ENCODE measurements at regions not wholly inside any gene's neighbourhood (a gene's known extent, or its start where the extent isn't known, plus 50 kb on each side); places are given as distances from the start of the nearest gene placed in this dataset.

- H3K4me3 Mint-ChIP-seq: no peak overlapping the region
- H3K27me3 Mint-ChIP-seq (ENCODE audit: low read depth): peaks cover 4% of the 10 kb centered on the region
- no peaks in the 10 kb centered on the region for H3K36me3 Mint-ChIP-seq (ENCODE audit: low read depth)
- TF ChIP-seq, protein P1, sequence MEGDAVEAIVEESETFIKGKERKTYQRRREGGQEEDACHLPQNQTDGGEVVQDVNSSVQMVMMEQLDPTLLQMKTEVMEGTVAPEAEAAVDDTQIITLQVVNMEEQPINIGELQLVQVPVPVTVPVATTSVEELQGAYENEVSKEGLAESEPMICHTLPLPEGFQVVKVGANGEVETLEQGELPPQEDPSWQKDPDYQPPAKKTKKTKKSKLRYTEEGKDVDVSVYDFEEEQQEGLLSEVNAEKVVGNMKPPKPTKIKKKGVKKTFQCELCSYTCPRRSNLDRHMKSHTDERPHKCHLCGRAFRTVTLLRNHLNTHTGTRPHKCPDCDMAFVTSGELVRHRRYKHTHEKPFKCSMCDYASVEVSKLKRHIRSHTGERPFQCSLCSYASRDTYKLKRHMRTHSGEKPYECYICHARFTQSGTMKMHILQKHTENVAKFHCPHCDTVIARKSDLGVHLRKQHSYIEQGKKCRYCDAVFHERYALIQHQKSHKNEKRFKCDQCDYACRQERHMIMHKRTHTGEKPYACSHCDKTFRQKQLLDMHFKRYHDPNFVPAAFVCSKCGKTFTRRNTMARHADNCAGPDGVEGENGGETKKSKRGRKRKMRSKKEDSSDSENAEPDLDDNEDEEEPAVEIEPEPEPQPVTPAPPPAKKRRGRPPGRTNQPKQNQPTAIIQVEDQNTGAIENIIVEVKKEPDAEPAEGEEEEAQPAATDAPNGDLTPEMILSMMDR (IDR thresholded peaks at IDR 0.05; ENCODE audit: unreplicated experiment in 3 of 3): no peak
- H3K9me3 Mint-ChIP-seq: no peaks in the 10 kb centered on the region
- no peak overlapping the region for H3K27ac Mint-ChIP-seq
- H3K4me1 Mint-ChIP-seq: peaks cover 7% of the 10 kb centered on the region
Observed at GRCh38 chr3:187827723-187828122, 82.5 kb upstream of the BCL6 start.

- Mint-ChIP-seq H3K9me3 (no peaks in the 10 kb centered on the region), H3K4me1 (peaks cover 7% of the 10 kb centered on the region), H3K4me3 (no peak overlapping the region), H3K27me3 (ENCODE audit: low read depth) (peaks cover 4% of the 10 kb centered on the region), H3K36me3 (ENCODE audit: low read depth) (no peaks in the 10 kb centered on the region), H3K27ac (no peak overlapping the region)
- TF ChIP-seq, protein P1 (IDR thresholded peaks at IDR 0.05; ENCODE audit: unreplicated experiment in 3 of 3): no peak
Observed at GRCh38 chr3:187828579-187829452, 83.5 kb upstream of the BCL6 start.

- no peak overlapping the region for H3K4me3 Mint-ChIP-seq
- TF ChIP-seq, protein P1 (IDR thresholded peaks at IDR 0.05; ENCODE audit: unreplicated experiment in 3 of 3): no peak
- H3K36me3 Mint-ChIP-seq (ENCODE audit: low read depth): no peaks in the 10 kb centered on the region
- H3K9me3 Mint-ChIP-seq: peaks cover 8% of the 10 kb centered on the region
- H3K27ac Mint-ChIP-seq: no peak overlapping the region
- peaks cover 4% of the 10 kb centered on the region for H3K27me3 Mint-ChIP-seq (ENCODE audit: low read depth)
- peaks cover 7% of the 10 kb centered on the region for H3K4me1 Mint-ChIP-seq
Observed at GRCh38 chr3:187830181-187830580, 84.9 kb upstream of the BCL6 start.

GRCh38 chr3:187831125-187832051 is 86.1 kb upstream of the BCL6 start:
- TF ChIP-seq, protein P1 (IDR thresholded peaks at IDR 0.05; ENCODE audit: unreplicated experiment in 3 of 3): no peak
- Mint-ChIP-seq H3K4me3 (no peak overlapping the region), H3K9me3 (peaks cover 12% of the 10 kb centered on the region), H3K36me3 (ENCODE audit: low read depth) (no peaks in the 10 kb centered on the region), H3K27me3 (ENCODE audit: low read depth) (peaks cover 4% of the 10 kb centered on the region), H3K27ac (no peak overlapping the region), H3K4me1 (peaks cover 9% of the 10 kb centered on the region)

DNA sequence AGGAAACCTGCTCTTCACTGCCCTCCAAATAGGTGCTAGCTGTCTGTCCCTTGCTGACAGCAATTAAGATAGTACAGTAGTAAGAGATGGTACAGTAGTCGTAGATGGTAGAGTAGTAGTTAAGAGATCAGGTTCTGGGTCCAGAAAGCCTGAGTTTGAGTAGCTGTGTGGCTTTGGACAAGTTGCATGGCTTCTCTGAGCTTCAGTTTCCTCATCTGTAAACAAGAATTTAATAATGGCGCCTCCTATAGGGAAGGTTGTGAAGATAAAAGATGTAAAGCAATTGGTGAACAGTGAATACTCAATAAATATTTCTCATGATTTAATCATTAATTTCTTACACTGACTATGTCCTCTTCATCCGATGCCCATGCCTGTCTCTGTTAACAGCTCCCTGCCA is 86.9 kb upstream of the BCL6 start:
- no peak overlapping the region for H3K4me3 Mint-ChIP-seq
- H3K4me1 Mint-ChIP-seq: peaks cover 17% of the 10 kb centered on the region
- H3K9me3 Mint-ChIP-seq: peaks cover 12% of the 10 kb centered on the region
- TF ChIP-seq, protein P1 (IDR thresholded peaks at IDR 0.05; ENCODE audit: unreplicated experiment in 3 of 3): no peak
- H3K27me3 Mint-ChIP-seq (ENCODE audit: low read depth): peaks cover 4% of the 10 kb centered on the region
- no peak overlapping the region for H3K27ac Mint-ChIP-seq
- no peaks in the 10 kb centered on the region for H3K36me3 Mint-ChIP-seq (ENCODE audit: low read depth)

All from nephron (organoid).